ENCODE measurements at regions not wholly inside any gene's neighbourhood (a gene's known extent, or its start where the extent isn't known, plus 50 kb on each side); places are given as distances from the start of the nearest gene placed in this dataset.

- Histone ChIP-seq H2BK20ac (ENCODE audit: low read length) (no peak overlapping the region), H4K5ac (ENCODE audit: insufficient read length, low read depth, low read length) (no peak overlapping the region), H3K79me2 (ENCODE audit: control insufficient read depth in 1 of 2, insufficient read depth in 2 of 2, low read length in 2 of 2) (no peaks in the 10 kb centered on the region), H3K14ac (ENCODE audit: insufficient read length) (no peak overlapping the region), H2BK5ac (ENCODE audit: low read depth, low read length) (no peak overlapping the region), H3K9me3 (ENCODE audit: insufficient read depth in 2 of 2, low read depth in 1 of 2, low read length in 1 of 2) (no peaks in the 10 kb centered on the region), H3K27me3 (replicated peaks in 1 of 4; ENCODE audit: control insufficient read depth in 3 of 4, extremely low read depth in 1 of 4, insufficient read depth in 3 of 4, low read length in 3 of 4) (no peaks in the 10 kb centered on the region), H3K4me3 (ENCODE audit: extremely low read depth in 1 of 4, insufficient read depth in 2 of 4, low read depth in 3 of 4, low read length in 4 of 4) (no peak overlapping the region), H3K79me1 (ENCODE audit: low read depth, low read length) (no peaks in the 10 kb centered on the region; the same call in 1 of the 2 replicates), H3K23me2 (ENCODE audit: low read depth, low read length) (0 out of 2 replicates have a peak, but pooled peaks cover 3% of the 10 kb centered on the region), H3K23ac (ENCODE audit: insufficient read length) (no peak overlapping the region), H2BK15ac (ENCODE audit: low read length) (no peak overlapping the region), H3K36me3 (ENCODE audit: control insufficient read depth in 2 of 4, insufficient read depth in 4 of 4, low read length in 3 of 4) (no peaks in the 10 kb centered on the region), H3K18ac (ENCODE audit: extremely low read depth, low read length) (no peak overlapping the region), H4K91ac (replicated peaks; ENCODE audit: insufficient read length, low read length) (no peak overlapping the region), H2AFZ (ENCODE audit: low read length) (no peak overlapping the region), H2AK5ac (ENCODE audit: low read depth, low read length) (no peak overlapping the region), H3K27ac (ENCODE audit: low read depth, low read length) (no peak overlapping the region), H3K56ac (replicated peaks; ENCODE audit: insufficient read length, low read depth, low read length) (no peak overlapping the region), H4K20me1 (replicated peaks in 1 of 2; ENCODE audit: control insufficient read depth in 1 of 2, insufficient read depth in 2 of 2, low read length in 2 of 2) (peaks cover 0 to 5% of the 10 kb centered on the region in 2 experiments), H3K4ac (replicated peaks; ENCODE audit: insufficient read length, low read depth, low read length) (no peak overlapping the region), H3K4me1 (replicated peaks in 1 of 4; ENCODE audit: control insufficient read depth in 3 of 4, insufficient read depth in 4 of 4, low read length in 3 of 4) (no peaks in the 10 kb centered on the region; a peak in 1 of 7 replicates), H2BK12ac (ENCODE audit: low read depth, low read length) (no peak overlapping the region), H2BK120ac (replicated peaks; ENCODE audit: low read depth, low read length) (no peak overlapping the region), H3K9ac (replicated peaks in 1 of 4; ENCODE audit: extremely low read depth in 1 of 4, low read depth in 3 of 4, low read length in 3 of 4) (no peak overlapping the region), H3K4me2 (ENCODE audit: insufficient read depth in 1 of 2, low read depth in 2 of 2, low read length in 2 of 2) (no peak overlapping the region), H4K8ac (ENCODE audit: extremely low read depth, insufficient read depth, low read length) (no peak overlapping the region)
- 93% methylated on average over 8 of the region's 8 CpGs; no CpG with 5 or more reads in 1 of the 2 experiments for WGBS, 2 experiments (ENCODE audit: extremely low coverage in 1 of 2, insufficient coverage in 1 of 2, insufficient read length in 1 of 2, insufficient replicate concordance in 2 of 2, low coverage in 1 of 2, low lambda C conversion rate in 2 of 2, missing lambda C conversion rate in 1 of 2)
- no peak for TF ChIP-seq SP2 (IDR thresholded peaks at IDR 0.05; ENCODE audit: low read length)
- no peak for TF ChIP-seq SIN3A (conservative IDR thresholded peaks at IDR 0.05 in 1 of 2, IDR thresholded peaks at IDR 0.05 in 1 of 2; ENCODE audit: low read depth in 1 of 2, low read length in 2 of 2)
- no peak for TF ChIP-seq ATF3 (IDR thresholded peaks at IDR 0.05; ENCODE audit: insufficient read depth, low read depth, low read length)
- TF ChIP-seq GTF2F1 (IDR thresholded peaks at IDR 0.05; ENCODE audit: borderline replicate concordance, low read depth, low read length), result no peak
- no peak for TF ChIP-seq EGR1 (IDR thresholded peaks at IDR 0.05; ENCODE audit: borderline replicate concordance, low read depth, low read length)
- TF ChIP-seq TCF12 (IDR thresholded peaks at IDR 0.05; ENCODE audit: low read depth, low read length), result no peak
- TF ChIP-seq ASH2L (IDR thresholded peaks at IDR 0.05; ENCODE audit: low read length), result no peak
- no peak for TF ChIP-seq KDM1A (IDR thresholded peaks at IDR 0.05; ENCODE audit: borderline replicate concordance, low read length)
- no peak for TF ChIP-seq RXRA (IDR thresholded peaks at IDR 0.05; ENCODE audit: insufficient read depth, low read depth, low read length)
- no peak for TF ChIP-seq SP4 (IDR thresholded peaks at IDR 0.05; ENCODE audit: low read length)
- no peak for TF ChIP-seq CREB1 (IDR thresholded peaks at IDR 0.05)
- no peak for TF ChIP-seq CBX8 (IDR thresholded peaks at IDR 0.05; ENCODE audit: borderline replicate concordance, low read depth, low read length)
- TF ChIP-seq CTBP2 (IDR thresholded peaks at IDR 0.05; ENCODE audit: borderline replicate concordance, insufficient read depth, insufficient read length, low read length), result no peak
- no peak for DNase-seq (ENCODE audit: low read depth in 1 of 2, low spot score in 2 of 2)
- POLR2A ChIA-PET (ENCODE audit: partially characterized antibody), result no interaction called here
- FAIRE-seq, result no peak
- CTCF ChIA-PET (ENCODE audit: partially characterized antibody), result interaction anchor here (1.6 to 9.1 kb wide), 4 partner anchors 19 to 150 kb away, joined by 5 to 148 read pairs (median 34); no protein-coding TSS in a partner anchor
Observed at GRCh38 chr18:46366751-46367376, 262.7 kb downstream of the HAUS1 start.

Data from H1 (cell line).